GM23248 (cell line): ENCODE measurements at regions not wholly inside any gene's neighbourhood (a gene's known extent, or its start where the extent isn't known, plus 50 kb on each side); places are given as distances from the start of the nearest gene placed in this dataset.

Experiments
- EZH2 ChIP-seq: fragments of 200-600 bp; sonication (generic); IDR thresholded peaks from 2 replicates; pipeline ENCODE4 v1.6.1; 2018; ENCODE audit warnings: antibody characterized with exemption, mild to moderate bottlenecking; ENCODE audit not compliant: insufficient read depth, poor library complexity, severe bottlenecking
- EZH2phosphoT487 ChIP-seq: fragments of 200-600 bp; sonication (generic); IDR thresholded peaks from 2 replicates; pipeline ENCODE4 v1.6.1; 2018; ENCODE audit warnings: antibody characterized with exemption, moderate library complexity, mild to moderate bottlenecking, low read depth; ENCODE audit not compliant: insufficient read depth

- TF ChIP-seq EZH2phosphoT487 (no peak), EZH2 (no peak)
Observed at GRCh38 chr2:125591954-125592353, 1064.0 kb upstream of the GYPC start.
